IMR-90 (cell line): ENCODE measurements at regions not wholly inside any gene's neighbourhood (a gene's known extent, or its start where the extent isn't known, plus 50 kb on each side); places are given as distances from the start of the nearest gene placed in this dataset.

Experiments
- ATAC-seq: fragments of 200-7000 bp; cut with Tn5 transposase; 2 replicates; pipeline ENCODE4 v1.9.1; 2020; ENCODE audit warnings: low read depth, mild to moderate bottlenecking, moderate library complexity
- BruUV-seq: library from RNA; stranded (reverse); fragments of 400-500 nt; replicated peaks from 2 replicates; lab custom pipeline; 2021; lab: Mats Ljungman, UMichigan
- CTCF ChIA-PET: fragments of 300-600 bp; formaldehyde crosslinking; extraction: SDS; loops from one replicate; lab custom pipeline; 2021; ENCODE audit warnings: antibody characterized with exemption; lab: Yijun Ruan, JAX
- POLR2A ChIA-PET: fragments of 300-600 bp; sonication (Branson Sonifier 250); formaldehyde crosslinking; loops from one replicate; lab custom pipeline; 2022; ENCODE audit warnings: antibody characterized with exemption; ENCODE audit not compliant: unreplicated experiment; lab: Charles Lee
- DNase-seq: peaks from one replicate; pipeline ENCODE4 v3.0.0; 2013
- H2AFZ ChIP-seq: replicated peaks from 2 replicates; pipeline ENCODE3; 2013; ENCODE audit warnings: low read length, mild to moderate bottlenecking; ENCODE audit not compliant: poor library complexity
- H2AK5ac ChIP-seq: 2 replicates; pipeline ENCODE4 v1.6.1; 2013; ENCODE audit warnings: low read depth, low read length, inconsistent platforms
- H2AK9ac ChIP-seq: replicated peaks from 2 replicates; pipeline ENCODE3; 2013; ENCODE audit warnings: mild to moderate bottlenecking, low read depth, low read length, moderate library complexity; ENCODE audit not compliant: poor library complexity
- H2BK120ac ChIP-seq: 2 replicates; pipeline ENCODE4 v1.6.1; 2013; ENCODE audit warnings: low read depth, low read length, inconsistent platforms
- H2BK15ac ChIP-seq: 3 replicates; pipeline ENCODE4 v1.6.1; 2013; ENCODE audit warnings: low read depth, low read length, inconsistent platforms
- H2BK20ac ChIP-seq: 2 replicates; pipeline ENCODE4 v1.6.1; 2013; ENCODE audit warnings: low read depth, mild to moderate bottlenecking, inconsistent platforms, low read length, moderate library complexity
- H2BK5ac ChIP-seq: 2 replicates; pipeline ENCODE4 v1.6.1; 2013; ENCODE audit warnings: mild to moderate bottlenecking, low read depth, low read length, inconsistent platforms; ENCODE audit not compliant: poor library complexity, severe bottlenecking
- H3K14ac ChIP-seq: replicated peaks from 2 replicates; pipeline ENCODE4 v1.6.1; 2013; ENCODE audit warnings: low read depth, low read length, inconsistent platforms
- H3K18ac ChIP-seq: 2 replicates; pipeline ENCODE4 v1.6.1; 2013; ENCODE audit warnings: low read depth, low read length, control low read depth
- H3K23ac ChIP-seq: 2 replicates; pipeline ENCODE4 v1.6.1; 2013; ENCODE audit warnings: low read depth, low read length, inconsistent platforms
- H3K27ac ChIP-seq: 2 replicates; pipeline ENCODE4 v1.5.1; 2013; ENCODE audit warnings: mild to moderate bottlenecking, control low read depth, low read length; ENCODE audit not compliant: insufficient read depth
- H3K27me3 ChIP-seq: 2 replicates; pipeline ENCODE4 v1.6.1; 2013; ENCODE audit warnings: low read length; ENCODE audit not compliant: control insufficient read depth, insufficient read depth
- H3K36me3 ChIP-seq: 2 replicates; pipeline ENCODE4 v1.6.1; 2013; ENCODE audit warnings: low read length, mixed read lengths; ENCODE audit not compliant: control insufficient read depth, insufficient read depth
- H3K4ac ChIP-seq: 2 replicates; pipeline ENCODE4 v1.6.1; 2013; ENCODE audit warnings: low read depth, low read length, inconsistent platforms
- H3K4me1 ChIP-seq: 2 replicates; pipeline ENCODE4 v1.6.1; 2013; ENCODE audit warnings: low read length, mixed read lengths; ENCODE audit not compliant: control insufficient read depth, insufficient read depth
- H3K4me2 ChIP-seq: 2 replicates; pipeline ENCODE4 v1.6.1; 2013; ENCODE audit warnings: low read depth, mild to moderate bottlenecking, control low read depth, low read length, moderate library complexity
- H3K4me3 ChIP-seq: 2 replicates; pipeline ENCODE4 v1.5.1; 2013; ENCODE audit warnings: low read depth, mild to moderate bottlenecking, control low read depth, low read length, moderate library complexity; ENCODE audit not compliant: insufficient read depth
- H3K56ac ChIP-seq: 2 replicates; pipeline ENCODE4 v1.6.1; 2013; ENCODE audit warnings: low read length, inconsistent platforms; ENCODE audit not compliant: insufficient read depth; ENCODE audit errors: extremely low read depth
- H3K79me1 ChIP-seq, 2 experiments: 2 replicates each; pipeline ENCODE4 v1.6.1; 2013; ENCODE audit warnings: low read length in 2 of 2, inconsistent platforms in 1 of 2, low read depth in 1 of 2
- H3K9ac ChIP-seq: 2 replicates; pipeline ENCODE4 v1.6.1; 2013; ENCODE audit warnings: low read depth, low read length, control low read depth
- H3K9me1 ChIP-seq: 2 replicates; pipeline ENCODE4 v1.6.1; 2013; ENCODE audit warnings: low read length, inconsistent platforms; ENCODE audit not compliant: insufficient read depth
- H3K9me3 ChIP-seq: 2 replicates; pipeline ENCODE4 v1.6.1; 2013; ENCODE audit warnings: low read length; ENCODE audit not compliant: control insufficient read depth, insufficient read depth
- H4K20me1 ChIP-seq: 2 replicates; pipeline ENCODE4 v1.6.1; 2013; ENCODE audit warnings: low read length, inconsistent platforms; ENCODE audit not compliant: insufficient read depth
- H4K5ac ChIP-seq: 2 replicates; pipeline ENCODE4 v1.6.1; 2013; ENCODE audit warnings: mild to moderate bottlenecking, low read depth, low read length, control low read depth
- H4K8ac ChIP-seq, 2 experiments: 2 replicates each; pipeline ENCODE4 v1.6.1; 2013; ENCODE audit warnings: low read depth in 2 of 2, low read length in 2 of 2, control low read depth in 1 of 2, inconsistent platforms in 1 of 2
- H4K91ac ChIP-seq: 2 replicates; pipeline ENCODE4 v1.6.1; 2013; ENCODE audit warnings: low read depth, low read length, inconsistent platforms; ENCODE audit not compliant: insufficient read depth
- BHLHE40 ChIP-seq: fragments of 150-350 bp; IDR thresholded peaks from 2 replicates; pipeline ENCODE4 v1.6.1; 2016; ENCODE audit warnings: mild to moderate bottlenecking, low read depth, low read length
- CEBPB ChIP-seq: IDR thresholded peaks from 2 replicates; pipeline ENCODE4 v1.6.1; 2012; ENCODE audit warnings: low read depth, low read length, improper control_type of control experiment
- CHD1 ChIP-seq: IDR thresholded peaks from 2 replicates; pipeline ENCODE4 v1.6.1; 2012; ENCODE audit warnings: low read depth, low read length, improper control_type of control experiment
- FOS ChIP-seq: fragments of 150-350 bp; IDR thresholded peaks from 2 replicates; pipeline ENCODE4 v1.6.1; 2016; ENCODE audit warnings: low read depth, low read length
- MAFK ChIP-seq: IDR thresholded peaks from 2 replicates; pipeline ENCODE4 v1.6.1; 2012; ENCODE audit warnings: low read depth, low read length, improper control_type of control experiment
- MAZ ChIP-seq: IDR thresholded peaks from 2 replicates; pipeline ENCODE4 v1.6.1; 2012; ENCODE audit warnings: low read depth, mild to moderate bottlenecking, low read length, improper control_type of control experiment, moderate library complexity, borderline replicate concordance
- MXI1 ChIP-seq: IDR thresholded peaks from 2 replicates; pipeline ENCODE4 v1.6.1; 2012; ENCODE audit warnings: low read depth, mild to moderate bottlenecking, low read length, moderate library complexity, borderline replicate concordance
- NFE2L2 ChIP-seq: fragments of 150-350 bp; IDR thresholded peaks from 2 replicates; pipeline ENCODE4 v1.6.1; 2016; ENCODE audit warnings: low read depth, mild to moderate bottlenecking, low read length
- POLR2A ChIP-seq: IDR thresholded peaks from 2 replicates; pipeline ENCODE4 v1.6.1; 2012; ENCODE audit warnings: mild to moderate bottlenecking, low read depth, low read length
- RAD21 ChIP-seq: IDR thresholded peaks from 2 replicates; pipeline ENCODE4 v1.6.1; 2012; ENCODE audit warnings: low read length, improper control_type of control experiment
- RCOR1 ChIP-seq: IDR thresholded peaks from 2 replicates; pipeline ENCODE4 v1.6.1; 2012; ENCODE audit warnings: mild to moderate bottlenecking, low read length, improper control_type of control experiment; ENCODE audit not compliant: insufficient replicate concordance
- RFX5 ChIP-seq: IDR thresholded peaks from 2 replicates; pipeline ENCODE4 v1.8.0; 2012; ENCODE audit warnings: low read depth, mild to moderate bottlenecking, low read length, moderate library complexity
- SMC3 ChIP-seq: fragments of 150-350 bp; IDR thresholded peaks from 2 replicates; pipeline ENCODE4 v1.6.1; 2016; ENCODE audit warnings: low read depth, mild to moderate bottlenecking, antibody characterized with exemption, low read length, moderate library complexity
- WGBS, 2 experiments: methylation state at CpG; one replicate each; pipeline versions ENCODE4 v1.1.5 to v1.1.7; 2013; ENCODE audit warnings: missing lambda C conversion rate in 2 of 2; ENCODE audit not compliant: insufficient read length in 1 of 2; ENCODE audit errors: extremely low coverage in 2 of 2; 5-methylcytosine and 5-hydroxymethylcytosine counted together
- dilution Hi-C: fragments of 300-500 bp; cut with HindIII; formaldehyde crosslinking; loops from one replicate; pipeline ENCODE4 v1.14.3; 2018; ENCODE audit warnings: low sequenced_read_pairs; ENCODE audit not compliant: unreplicated experiment
- in situ Hi-C: fragments of 300-500 bp; cut with MboI; formaldehyde crosslinking; loops from 3 replicates; pipeline ENCODE4 v1.14.3; 2019; ENCODE audit warnings: low sequenced_read_pairs, inconsistent platforms, mixed read lengths
- intact Hi-C: fragments of 100-400 bp; cut with micrococcal nuclease; formaldehyde crosslinking; loops from 2 replicates; pipeline ENCODE4 v1.10.0; 2022
- TF ChIP-seq, protein P1 (sequence below): fragments of 150-350 bp; IDR thresholded peaks from 2 replicates; pipeline ENCODE4 v1.6.1; 2016; ENCODE audit warnings: low read depth, mild to moderate bottlenecking, low read length, moderate library complexity, borderline replicate concordance
- TF ChIP-seq, protein P2 (sequence below): fragments of 150-350 bp; IDR thresholded peaks from 2 replicates; pipeline ENCODE4 v1.6.1; 2017; ENCODE audit warnings: mild to moderate bottlenecking, antibody characterized with exemption, low read length, low read depth
- TF ChIP-seq, protein P3 (sequence below): conservative IDR thresholded peaks from 2 replicates; pipeline ENCODE4 v1.5.1; 2012; ENCODE audit warnings: mild to moderate bottlenecking, low read depth, low read length, improper control_type of control experiment

DNA sequence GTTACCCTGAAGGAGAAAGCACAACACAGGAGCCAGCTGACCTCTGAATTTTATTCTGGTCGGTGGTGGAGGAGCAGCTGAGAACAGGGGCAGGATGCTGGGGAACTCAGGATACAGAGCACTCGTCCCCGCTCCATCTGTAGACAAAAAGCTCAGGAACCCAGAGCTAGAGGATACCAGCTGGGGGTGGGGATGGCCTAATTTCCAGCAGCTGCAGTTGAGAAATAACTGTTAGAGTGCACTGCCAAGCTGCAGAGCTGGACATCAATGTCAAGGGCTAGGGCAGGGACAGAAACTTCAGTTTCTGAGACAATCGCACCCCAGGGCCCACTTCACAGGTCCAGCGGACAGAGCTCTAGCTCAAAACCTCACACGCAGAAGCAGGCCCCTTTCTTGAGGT is 122.1 kb upstream of the GUCY1A1 start:
- Histone ChIP-seq H2BK120ac (0 out of 2 replicates have a peak overlapping the region, but pooled peaks have one; percentile 7), H2AK5ac (peak overlapping the region; percentile 6; the same call in 1 of the 2 replicates), H3K9me3 (no peaks in the 10 kb centered on the region), H3K36me3 (no peaks in the 10 kb centered on the region), H3K23ac (no peak overlapping the region), H2BK20ac (no peak overlapping the region), H3K9me1 (peaks cover 3% of the 10 kb centered on the region; the same call in 1 of the 2 replicates), H4K20me1 (no peaks in the 10 kb centered on the region), H3K27me3 (no peaks in the 10 kb centered on the region), H3K79me1 (no peaks in the 10 kb centered on the region), H2BK15ac (no peak overlapping the region), H3K14ac (no peak overlapping the region; the same call in 1 of the 2 replicates), H3K4ac (no peak overlapping the region; the same call in 1 of the 2 replicates), H3K27ac (no peak overlapping the region), H2AFZ (no peak overlapping the region), H3K4me3 (no peak overlapping the region), H2AK9ac (no peak overlapping the region), H2BK5ac (no peak overlapping the region), H4K91ac (no peak overlapping the region), H4K5ac (no peak overlapping the region), H3K56ac (no peak overlapping the region), H4K8ac (no peak overlapping the region), H3K18ac (no peak overlapping the region), H3K4me2 (no peak overlapping the region), H3K4me1 (peaks cover 8% of the 10 kb centered on the region), H3K9ac (no peak overlapping the region)
- ChIA-PET POLR2A (no interaction called here), CTCF (interaction anchor here (0.5 kb wide), 1 partner anchor 142 kb away, joined by 4 read pairs; no protein-coding TSS in a partner anchor)
- TF ChIP-seq, protein P1, sequence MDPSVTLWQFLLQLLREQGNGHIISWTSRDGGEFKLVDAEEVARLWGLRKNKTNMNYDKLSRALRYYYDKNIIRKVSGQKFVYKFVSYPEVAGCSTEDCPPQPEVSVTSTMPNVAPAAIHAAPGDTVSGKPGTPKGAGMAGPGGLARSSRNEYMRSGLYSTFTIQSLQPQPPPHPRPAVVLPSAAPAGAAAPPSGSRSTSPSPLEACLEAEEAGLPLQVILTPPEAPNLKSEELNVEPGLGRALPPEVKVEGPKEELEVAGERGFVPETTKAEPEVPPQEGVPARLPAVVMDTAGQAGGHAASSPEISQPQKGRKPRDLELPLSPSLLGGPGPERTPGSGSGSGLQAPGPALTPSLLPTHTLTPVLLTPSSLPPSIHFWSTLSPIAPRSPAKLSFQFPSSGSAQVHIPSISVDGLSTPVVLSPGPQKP: no peak
- TF ChIP-seq RFX5 (no peak), CHD1 (no peak), MAFK (no peak), CEBPB (no peak), NFE2L2 (no peak), MAZ (no peak), FOS (no peak), MXI1 (no peak), RCOR1 (no peak), SMC3 (no peak), BHLHE40 (no peak), POLR2A (no peak), RAD21 (no peak)
- TF ChIP-seq, protein P2, sequence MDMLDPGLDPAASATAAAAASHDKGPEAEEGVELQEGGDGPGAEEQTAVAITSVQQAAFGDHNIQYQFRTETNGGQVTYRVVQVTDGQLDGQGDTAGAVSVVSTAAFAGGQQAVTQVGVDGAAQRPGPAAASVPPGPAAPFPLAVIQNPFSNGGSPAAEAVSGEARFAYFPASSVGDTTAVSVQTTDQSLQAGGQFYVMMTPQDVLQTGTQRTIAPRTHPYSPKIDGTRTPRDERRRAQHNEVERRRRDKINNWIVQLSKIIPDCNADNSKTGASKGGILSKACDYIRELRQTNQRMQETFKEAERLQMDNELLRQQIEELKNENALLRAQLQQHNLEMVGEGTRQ: no peak
- TF ChIP-seq, protein P3, sequence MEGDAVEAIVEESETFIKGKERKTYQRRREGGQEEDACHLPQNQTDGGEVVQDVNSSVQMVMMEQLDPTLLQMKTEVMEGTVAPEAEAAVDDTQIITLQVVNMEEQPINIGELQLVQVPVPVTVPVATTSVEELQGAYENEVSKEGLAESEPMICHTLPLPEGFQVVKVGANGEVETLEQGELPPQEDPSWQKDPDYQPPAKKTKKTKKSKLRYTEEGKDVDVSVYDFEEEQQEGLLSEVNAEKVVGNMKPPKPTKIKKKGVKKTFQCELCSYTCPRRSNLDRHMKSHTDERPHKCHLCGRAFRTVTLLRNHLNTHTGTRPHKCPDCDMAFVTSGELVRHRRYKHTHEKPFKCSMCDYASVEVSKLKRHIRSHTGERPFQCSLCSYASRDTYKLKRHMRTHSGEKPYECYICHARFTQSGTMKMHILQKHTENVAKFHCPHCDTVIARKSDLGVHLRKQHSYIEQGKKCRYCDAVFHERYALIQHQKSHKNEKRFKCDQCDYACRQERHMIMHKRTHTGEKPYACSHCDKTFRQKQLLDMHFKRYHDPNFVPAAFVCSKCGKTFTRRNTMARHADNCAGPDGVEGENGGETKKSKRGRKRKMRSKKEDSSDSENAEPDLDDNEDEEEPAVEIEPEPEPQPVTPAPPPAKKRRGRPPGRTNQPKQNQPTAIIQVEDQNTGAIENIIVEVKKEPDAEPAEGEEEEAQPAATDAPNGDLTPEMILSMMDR: no peak
- no TSS peak for BruUV-seq
- in situ Hi-C loops: no loop called here
- dilution Hi-C loops: no loop called here
- no peak for ATAC-seq
- intact Hi-C loops: no loop called here
- no CpG with 5 or more reads among the region's 6 CpGs for WGBS, 2 experiments
- no peak for DNase-seq
